HG03097 (cell line): ENCODE measurements at regions not wholly inside any gene's neighbourhood (a gene's known extent, or its start where the extent isn't known, plus 50 kb on each side); places are given as distances from the start of the nearest gene placed in this dataset.

ENCODE experiments used
- ATAC-seq: cut with Tn5 transposase; IDR thresholded peaks from one replicate; pipeline ENCODE4 v1.9.1; 2021; ENCODE audit not compliant: unreplicated experiment, low FRiP score

- no peak for ATAC-seq
Observed at GRCh38 chr13:78239714-78240113, 321.1 kb upstream of the EDNRB start.

- ATAC-seq, result no peak
Observed at GRCh38 chr13:78238911-78239310, 320.3 kb upstream of the EDNRB start.

- ATAC-seq, result no peak
Observed at GRCh38 chr13:78228940-78229339, 310.3 kb upstream of the EDNRB start.

- no peak for ATAC-seq
Observed at GRCh38 chr13:78228211-78228610, 309.6 kb upstream of the EDNRB start.

- no peak for ATAC-seq
Observed at GRCh38 chr13:78227709-78228108, 309.1 kb upstream of the EDNRB start.

- no peak for ATAC-seq
Observed at GRCh38 chr13:78215458-78216108, 297.0 kb upstream of the EDNRB start.

DNA sequence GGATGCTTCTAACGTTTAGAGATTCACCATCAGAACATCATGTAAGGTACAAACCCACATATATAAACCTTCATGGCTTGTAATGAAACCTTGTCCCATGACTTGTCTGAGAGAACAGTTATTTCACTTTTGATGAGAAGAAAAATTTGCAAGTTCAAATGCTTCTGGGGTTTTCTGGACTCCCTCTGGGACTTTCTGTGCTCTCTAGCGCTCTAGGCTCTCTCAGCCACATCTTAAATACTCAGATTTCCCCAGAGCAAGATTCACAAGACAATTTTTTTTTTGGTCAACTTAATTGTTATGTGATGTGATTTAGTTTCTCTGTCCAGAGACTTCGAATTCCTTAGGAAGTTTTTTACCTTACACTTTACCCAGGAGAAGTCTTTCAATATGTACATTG, 282.8 kb upstream of the EDNRB start:
- ATAC-seq, result no peak

DNA sequence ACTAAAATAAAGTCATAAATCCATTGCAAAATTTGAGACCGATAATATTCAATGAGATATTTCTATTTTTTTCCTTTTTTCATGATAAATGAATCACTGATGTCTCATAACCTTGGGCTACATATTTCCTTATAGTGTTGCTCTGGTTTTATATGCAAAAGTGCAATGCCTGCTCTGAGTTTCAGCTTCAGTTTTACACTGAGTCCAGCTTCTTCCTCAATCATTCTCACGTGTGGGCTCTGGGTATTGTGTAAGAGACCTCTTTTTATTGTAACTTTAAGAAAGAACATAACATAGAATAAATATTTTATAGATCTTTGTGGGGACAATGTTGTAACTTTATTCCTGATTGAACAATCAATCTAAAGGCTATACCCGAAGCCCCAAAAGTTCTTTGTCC, 280.2 kb upstream of the EDNRB start:
- no peak for ATAC-seq

DNA sequence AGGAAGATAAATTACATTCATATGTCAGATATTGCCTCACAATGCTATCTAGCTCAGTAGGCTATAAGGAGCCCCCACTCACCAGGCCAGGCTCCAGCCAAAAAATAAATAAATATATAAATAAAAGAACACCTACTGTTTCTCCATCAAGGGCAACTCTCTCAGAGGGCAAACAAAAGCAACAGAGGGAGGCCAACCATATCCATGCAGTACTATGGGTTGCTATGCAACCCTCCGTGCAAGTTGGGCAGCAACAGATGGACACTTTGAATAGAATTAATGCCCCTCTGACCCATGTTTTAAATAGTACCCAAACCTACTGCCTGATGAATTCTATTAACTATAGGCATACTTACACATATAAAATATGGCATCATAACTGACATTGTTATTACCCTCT, 279.8 kb upstream of the EDNRB start:
- no peak for ATAC-seq

DNA sequence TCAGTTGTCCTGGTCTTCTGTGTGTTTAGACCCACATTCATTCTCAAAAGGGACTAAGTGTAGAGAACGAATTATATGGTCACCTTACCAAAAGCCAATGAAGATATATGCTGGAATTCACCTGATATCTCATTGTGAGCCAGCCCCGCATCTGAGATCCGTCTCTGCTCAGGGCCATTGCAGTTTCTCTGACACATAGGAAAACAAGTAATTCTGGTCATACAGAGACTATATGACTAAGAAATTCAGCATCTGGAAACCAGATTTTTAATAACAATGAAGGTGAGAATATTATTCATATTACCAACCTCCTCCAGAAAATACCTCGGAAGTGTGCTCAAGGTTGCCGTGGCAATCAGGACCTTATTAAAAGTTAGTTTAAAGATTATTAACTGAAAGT, 278.6 kb upstream of the EDNRB start:
- no peak for ATAC-seq

DNA sequence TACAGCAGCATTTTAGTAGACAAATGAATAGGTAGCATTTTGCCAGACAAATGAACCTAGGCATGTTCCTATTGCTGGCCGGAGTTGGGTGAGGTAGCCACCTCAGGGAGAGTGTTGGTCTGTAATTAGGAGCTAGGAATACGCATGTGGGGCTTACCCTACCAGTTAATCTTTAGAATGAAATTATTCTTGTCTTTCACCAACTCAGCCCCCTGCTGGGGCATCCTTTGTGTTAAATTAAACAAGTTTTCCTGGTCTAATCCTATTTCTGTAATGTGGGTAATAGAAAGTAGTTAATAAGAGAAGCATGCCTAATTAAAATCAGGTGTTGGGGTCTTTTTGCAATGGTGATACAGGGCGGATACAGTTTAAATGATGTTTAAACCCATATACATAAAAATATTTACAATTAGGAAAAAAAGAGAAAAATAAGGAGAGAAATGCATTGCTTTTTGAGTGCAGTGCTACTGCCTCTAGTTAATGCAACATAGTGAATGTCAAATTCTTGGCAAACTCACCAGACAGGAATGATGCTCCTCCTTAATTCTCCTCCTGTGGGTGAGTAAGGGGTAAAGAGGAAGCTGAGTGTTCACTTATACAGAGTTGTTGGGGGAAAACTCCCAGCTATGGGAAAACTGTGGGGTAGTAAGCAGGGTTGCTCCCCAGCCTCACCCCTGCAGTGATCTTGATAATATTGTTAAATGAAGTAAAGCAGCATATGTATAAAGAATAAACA, 276.4 kb upstream of the EDNRB start:
- no peak for ATAC-seq

DNA sequence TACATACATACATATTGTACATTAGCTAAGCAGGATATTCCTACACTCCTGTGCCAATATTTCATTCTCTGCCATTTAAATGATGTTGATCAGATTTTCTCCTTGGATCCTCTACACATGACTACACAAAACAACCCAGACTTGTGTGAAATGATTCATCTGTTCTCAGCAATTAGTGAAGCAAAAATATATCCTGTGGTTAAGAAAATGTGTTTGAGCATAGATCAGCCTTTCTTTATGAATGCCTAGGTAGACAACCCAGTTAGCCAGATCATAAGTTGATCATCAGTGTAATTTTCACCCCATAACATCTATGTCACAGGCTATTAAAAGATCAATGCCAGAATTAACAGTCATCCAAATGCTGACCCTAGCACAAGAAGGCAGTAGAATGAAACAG, 275.2 kb upstream of the EDNRB start:
- no peak for ATAC-seq

- ATAC-seq, result no peak
Observed at GRCh38 chr13:78192716-78193115, 274.1 kb upstream of the EDNRB start.

GRCh38 chr13:78190296-78190695, 271.7 kb upstream of the EDNRB start:
- no peak for ATAC-seq

GRCh38 chr13:78187781-78188180, 269.1 kb upstream of the EDNRB start:
- ATAC-seq, result no peak

- ATAC-seq, result no peak
Observed at GRCh38 chr13:78185700-78186099, 267.1 kb upstream of the EDNRB start.

GRCh38 chr13:78183732-78184131, 265.1 kb upstream of the EDNRB start:
- ATAC-seq, result no peak

DNA sequence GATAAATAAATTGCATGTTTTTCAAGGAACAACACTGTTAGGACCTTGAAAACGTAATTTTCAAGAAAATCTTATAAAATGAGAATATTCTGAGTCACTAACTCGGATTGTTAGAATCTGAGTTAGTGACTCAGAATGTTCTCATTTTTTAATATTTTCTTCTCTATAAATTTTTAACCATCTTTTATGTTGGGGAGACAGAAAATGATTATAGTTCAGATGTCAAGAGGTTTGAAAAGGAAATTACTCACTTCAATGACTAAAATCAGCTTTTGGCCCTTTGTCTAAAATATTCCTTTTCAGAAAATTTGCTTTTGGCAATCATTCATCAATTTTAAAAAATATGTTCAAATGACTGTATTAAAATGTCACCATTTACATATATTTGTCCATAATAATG, 264.2 kb upstream of the EDNRB start:
- ATAC-seq, result no peak

- no peak for ATAC-seq
Observed at GRCh38 chr13:78177306-78177705, 258.7 kb upstream of the EDNRB start.

DNA sequence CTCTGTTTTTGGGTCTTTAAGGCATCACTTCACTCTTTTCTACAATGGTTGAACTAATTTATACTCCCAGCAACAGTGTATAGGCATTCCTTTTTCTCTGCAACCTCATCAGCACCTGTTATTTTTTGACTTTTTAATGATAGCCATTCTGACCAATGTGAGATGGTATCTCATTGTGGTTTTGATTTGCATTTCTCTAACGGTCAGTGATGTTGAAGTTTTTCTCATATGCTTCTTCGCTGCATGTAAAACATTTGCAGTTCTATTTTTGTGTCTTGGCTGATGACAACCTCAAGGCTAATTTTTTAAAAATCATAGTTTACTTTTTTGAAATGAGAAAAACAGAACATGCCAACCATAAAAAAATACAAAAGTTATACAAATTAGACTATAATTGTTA, 258.2 kb upstream of the EDNRB start:
- no peak for ATAC-seq

DNA sequence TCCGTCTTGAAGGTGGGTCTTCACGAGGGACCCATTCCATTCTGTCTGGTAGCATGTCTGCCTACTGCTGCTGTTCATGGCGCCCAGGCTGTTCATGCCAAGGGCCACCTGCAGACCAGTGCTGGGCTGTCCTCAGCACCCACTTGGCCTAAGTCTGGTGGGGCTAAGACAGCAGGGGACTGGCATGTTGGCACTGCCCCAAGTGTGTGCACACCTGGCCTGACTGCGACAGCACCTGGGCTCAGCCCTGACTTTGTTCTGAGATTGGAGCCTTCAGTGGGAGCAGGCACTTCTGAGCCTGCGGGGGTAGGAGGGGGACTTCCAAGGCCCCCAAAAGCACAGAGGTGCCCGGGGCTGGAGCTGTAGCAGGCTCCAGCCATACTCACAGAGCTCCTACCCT, 250.8 kb upstream of the EDNRB start:
- ATAC-seq, result no peak

DNA sequence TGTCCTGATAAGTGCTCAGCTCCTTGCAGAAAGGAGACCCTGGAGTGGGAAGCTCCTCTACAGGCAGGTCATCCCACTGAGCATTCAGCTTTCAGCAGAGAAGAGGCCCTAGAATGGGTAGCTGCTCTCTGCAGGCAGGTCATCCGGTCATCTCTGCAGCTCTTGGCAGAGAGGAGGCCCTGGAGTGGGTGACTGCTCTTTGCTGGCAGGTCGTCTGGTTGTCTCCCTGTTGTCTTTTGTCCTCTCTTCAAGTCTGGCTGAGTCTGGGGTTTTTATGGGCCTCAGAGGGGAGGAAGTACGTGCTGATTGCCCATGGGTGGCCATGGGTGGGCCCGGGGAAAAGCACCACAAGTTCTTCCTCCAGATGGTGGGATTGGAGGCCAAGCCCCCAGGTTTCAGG, 250.3 kb upstream of the EDNRB start:
- ATAC-seq, result no peak
